ENCODE measurements at regions not wholly inside any gene's neighbourhood (a gene's known extent, or its start where the extent isn't known, plus 50 kb on each side); places are given as distances from the start of the nearest gene placed in this dataset.
"Not testable (repeated sequence)": the region's sequence is repeated elsewhere in the genome, so short reads cannot be mapped to it uniquely, and the experiment has no call there.

GRCh38 chr13:22960827-22961226, 220.0 kb upstream of the SGCG start:
- TF ChIP-seq, protein P1, sequence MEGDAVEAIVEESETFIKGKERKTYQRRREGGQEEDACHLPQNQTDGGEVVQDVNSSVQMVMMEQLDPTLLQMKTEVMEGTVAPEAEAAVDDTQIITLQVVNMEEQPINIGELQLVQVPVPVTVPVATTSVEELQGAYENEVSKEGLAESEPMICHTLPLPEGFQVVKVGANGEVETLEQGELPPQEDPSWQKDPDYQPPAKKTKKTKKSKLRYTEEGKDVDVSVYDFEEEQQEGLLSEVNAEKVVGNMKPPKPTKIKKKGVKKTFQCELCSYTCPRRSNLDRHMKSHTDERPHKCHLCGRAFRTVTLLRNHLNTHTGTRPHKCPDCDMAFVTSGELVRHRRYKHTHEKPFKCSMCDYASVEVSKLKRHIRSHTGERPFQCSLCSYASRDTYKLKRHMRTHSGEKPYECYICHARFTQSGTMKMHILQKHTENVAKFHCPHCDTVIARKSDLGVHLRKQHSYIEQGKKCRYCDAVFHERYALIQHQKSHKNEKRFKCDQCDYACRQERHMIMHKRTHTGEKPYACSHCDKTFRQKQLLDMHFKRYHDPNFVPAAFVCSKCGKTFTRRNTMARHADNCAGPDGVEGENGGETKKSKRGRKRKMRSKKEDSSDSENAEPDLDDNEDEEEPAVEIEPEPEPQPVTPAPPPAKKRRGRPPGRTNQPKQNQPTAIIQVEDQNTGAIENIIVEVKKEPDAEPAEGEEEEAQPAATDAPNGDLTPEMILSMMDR (IDR thresholded peaks at IDR 0.05; ENCODE audit: low read depth, low read length) = no peak
- no peak overlapping the region for H3K4me3 ChIP-seq (ENCODE audit: low read depth, low read length)

DNA sequence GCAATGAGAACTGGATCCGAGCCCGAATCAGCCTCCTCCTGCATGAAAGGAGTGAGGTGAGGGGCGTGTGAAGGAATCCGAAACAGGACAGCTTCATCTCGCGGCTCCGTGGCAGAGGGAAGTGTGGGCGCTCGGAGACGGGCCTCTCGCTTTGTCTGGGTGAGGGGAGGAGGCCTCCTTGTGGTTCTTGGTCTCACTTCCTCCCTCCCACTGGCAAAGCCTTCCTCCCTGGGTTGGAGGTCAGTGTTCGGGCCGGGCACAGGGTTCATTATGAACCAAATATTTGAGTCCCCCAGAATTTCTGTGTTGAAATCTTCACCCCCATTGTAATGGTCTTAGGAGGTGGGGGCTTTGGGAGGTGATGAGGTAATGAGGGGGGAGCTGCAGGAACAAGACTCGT, 219.4 kb upstream of the SGCG start:
- H3K4me3 ChIP-seq (ENCODE audit: low read depth, low read length) = not testable (repeated sequence)

DNA sequence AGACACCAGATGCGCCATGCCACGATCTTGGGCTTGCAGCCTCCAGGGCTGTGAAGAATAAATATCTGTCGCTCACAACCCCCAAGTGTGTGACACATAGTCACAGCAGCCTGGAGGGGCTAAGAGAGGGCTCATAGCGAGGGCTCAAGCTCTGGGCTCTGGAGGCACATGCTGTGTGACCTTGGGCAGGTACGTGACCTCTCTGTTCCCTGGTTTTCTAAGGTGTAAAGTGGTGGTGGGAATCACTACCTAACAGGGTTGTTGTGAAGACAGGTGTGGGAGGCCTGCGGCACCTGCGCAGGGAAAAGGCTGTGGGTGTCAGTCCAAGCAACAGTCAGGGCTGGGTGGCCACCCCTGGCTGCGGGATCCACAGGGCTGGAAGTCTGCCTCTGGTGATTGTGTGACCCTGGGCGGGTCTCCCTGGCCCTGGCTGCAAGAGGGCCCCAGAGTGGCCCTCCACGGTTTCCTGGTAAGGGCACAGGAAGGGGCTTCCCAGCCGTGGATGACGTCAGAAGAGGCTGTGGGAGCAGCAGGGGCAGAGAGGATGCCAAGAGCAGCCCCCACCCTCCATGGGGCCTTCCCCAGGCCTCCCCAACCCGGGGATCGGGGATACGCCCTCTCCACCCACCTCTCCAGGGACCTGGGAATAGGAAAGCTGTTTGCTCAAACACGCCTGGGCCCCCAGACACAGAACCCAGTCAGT, 218.8 kb upstream of the SGCG start:
- TF ChIP-seq, protein P1 (IDR thresholded peaks at IDR 0.05; ENCODE audit: low read depth, low read length) = no peak
- no peak overlapping the region for H3K4me3 ChIP-seq (ENCODE audit: low read depth, low read length)

DNA sequence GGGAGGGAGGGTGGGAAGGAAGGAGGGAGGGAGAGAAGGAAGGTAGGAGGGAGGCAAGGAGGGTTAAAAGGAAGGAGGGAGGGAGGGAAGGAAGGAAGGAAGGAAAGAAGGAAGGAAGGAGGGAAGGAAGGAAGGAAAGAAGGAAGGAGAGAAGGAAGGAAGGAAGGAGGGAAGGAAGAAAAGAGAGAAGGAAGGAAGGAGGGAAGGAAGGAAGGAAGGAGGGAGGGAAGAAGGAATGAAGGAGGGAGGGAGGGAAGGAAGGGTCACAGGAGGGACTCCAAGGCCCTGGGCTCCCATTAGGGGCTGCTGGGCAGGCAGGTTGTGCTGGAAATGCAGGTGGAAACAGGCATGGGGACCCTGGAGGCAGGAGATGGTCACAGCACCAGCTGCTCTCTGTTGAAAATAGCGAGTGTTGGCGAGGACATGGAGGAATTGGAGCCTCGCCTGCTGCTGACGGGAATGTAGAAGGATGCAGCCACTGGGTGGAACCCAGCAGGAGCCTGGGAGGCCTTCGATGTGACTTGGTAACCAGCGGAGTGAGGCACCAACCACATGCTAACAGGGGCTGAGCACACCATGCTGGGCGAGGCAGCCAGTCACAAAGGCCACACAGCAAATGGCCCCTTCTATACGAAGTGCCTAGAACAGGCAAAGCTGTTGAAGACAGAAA, 217.3 kb upstream of the SGCG start:
- not testable (repeated sequence) for H3K4me3 ChIP-seq (ENCODE audit: low read depth, low read length)

GRCh38 chr13:22964245-22964966, 216.4 kb upstream of the SGCG start:
- TF ChIP-seq, protein P1 (IDR thresholded peaks at IDR 0.05; ENCODE audit: low read depth, low read length) = no peak

GRCh38 chr13:22965011-22965857, 215.5 kb upstream of the SGCG start:
- H3K4me3 ChIP-seq (ENCODE audit: low read depth, low read length) = not testable (repeated sequence)

More at GRCh38 chr13:22964245-22964966, 216.4 kb upstream of the SGCG start:
- no peak overlapping the region for H3K4me3 ChIP-seq (ENCODE audit: low read depth, low read length)

DNA sequence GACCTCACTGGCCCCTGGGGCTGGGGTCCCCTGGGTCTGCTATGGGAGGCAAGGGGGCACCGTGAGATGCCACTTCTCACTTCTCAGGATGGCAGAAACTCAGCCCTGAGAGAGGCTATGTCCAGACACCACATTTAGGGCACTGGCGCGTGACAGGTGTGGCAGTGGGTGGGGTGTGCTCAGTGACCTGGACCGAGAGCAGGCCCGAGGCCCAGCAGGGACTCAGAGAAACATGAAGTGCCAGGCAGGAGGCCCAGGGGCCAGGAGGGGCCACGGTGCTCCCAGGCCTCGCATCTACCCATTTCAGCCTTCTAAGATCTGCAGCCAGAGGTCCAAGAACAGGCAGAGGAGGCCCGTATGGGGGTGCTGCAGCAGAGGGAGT, 214.9 kb upstream of the SGCG start:
- H3K4me3 ChIP-seq (ENCODE audit: low read depth, low read length) = not testable (repeated sequence)

GRCh38 chr13:22966753-22967152, 214.0 kb upstream of the SGCG start:
- not testable (repeated sequence) for H3K4me3 ChIP-seq (ENCODE audit: low read depth, low read length)

GRCh38 chr13:22967669-22968068, 213.1 kb upstream of the SGCG start:
- TF ChIP-seq, protein P1 (IDR thresholded peaks at IDR 0.05; ENCODE audit: low read depth, low read length) = no peak
- H3K4me3 ChIP-seq (ENCODE audit: low read depth, low read length) = no peak overlapping the region

All from WI38 (cell line).